Forelimb muscle (tissue), 1 donor: ENCODE measurements at regions not wholly inside any gene's neighbourhood (a gene's known extent, or its start where the extent isn't known, plus 50 kb on each side); places are given as distances from the start of the nearest gene placed in this dataset.
A peak's percentile ranks its signal among the peaks of the same experiment; 100 is the strongest.

Experiments
- DNase-seq: peaks from one replicate; pipeline ENCODE4 v3.0.0-alpha.2; 2013; ENCODE audit warnings: low read depth

DNA sequence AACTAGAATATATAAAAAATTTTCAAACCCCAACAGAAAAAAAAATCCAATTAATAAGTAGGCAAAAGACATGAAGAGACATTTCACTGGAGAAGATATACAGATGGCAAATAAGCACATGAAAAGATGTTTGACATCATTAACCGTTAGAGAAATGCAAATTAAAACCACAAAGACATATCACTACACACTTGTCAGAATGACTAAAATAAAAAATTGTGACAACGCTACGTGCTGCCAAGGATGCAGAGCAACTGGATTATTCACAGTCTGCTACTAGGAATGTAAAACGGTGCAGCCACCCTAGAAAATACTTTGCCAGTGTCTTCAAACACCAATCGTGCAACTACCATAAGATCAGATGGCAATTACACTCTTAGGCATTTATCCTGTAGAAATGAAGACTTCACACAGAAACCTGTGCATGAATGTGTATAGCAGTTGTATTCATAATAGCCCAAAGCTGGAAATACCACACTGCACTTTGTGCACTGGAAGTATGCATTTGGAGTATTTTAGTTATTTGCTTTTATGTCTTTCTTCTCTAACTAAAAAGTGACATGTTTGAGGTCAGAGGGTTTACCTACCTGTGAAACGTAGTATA lies 75.3 kb upstream of the PALMD start:
- no peak for DNase-seq

DNA sequence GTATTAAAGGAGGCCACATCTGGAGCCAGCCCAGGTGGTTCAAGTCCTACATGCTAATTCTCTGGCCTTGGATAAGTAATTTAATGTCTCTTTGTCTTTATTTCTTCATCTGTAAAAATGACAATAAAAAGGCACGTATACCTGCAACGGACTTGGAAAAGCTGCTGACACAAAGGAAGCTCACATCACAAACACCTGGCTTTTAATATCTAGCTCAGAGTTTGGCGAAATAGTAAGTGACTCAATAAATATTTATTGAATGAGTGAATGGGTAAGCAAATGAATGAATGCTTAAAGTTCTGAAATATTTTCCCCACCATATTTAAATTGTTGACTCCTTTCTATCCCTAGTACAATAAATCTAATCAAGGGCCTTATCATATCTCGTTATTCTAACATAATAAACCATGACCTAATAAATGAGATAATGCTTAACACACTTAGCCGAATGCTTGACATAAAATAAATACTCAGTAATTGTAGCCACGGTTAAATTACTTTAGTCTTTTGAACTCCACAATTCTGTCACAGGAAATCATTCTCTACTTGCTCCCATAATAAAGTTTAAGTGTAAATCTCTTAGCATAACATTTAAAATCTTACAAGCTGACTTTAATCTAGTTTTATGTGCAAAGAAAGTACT lies 74.7 kb upstream of the PALMD start:
- no peak for DNase-seq

DNA sequence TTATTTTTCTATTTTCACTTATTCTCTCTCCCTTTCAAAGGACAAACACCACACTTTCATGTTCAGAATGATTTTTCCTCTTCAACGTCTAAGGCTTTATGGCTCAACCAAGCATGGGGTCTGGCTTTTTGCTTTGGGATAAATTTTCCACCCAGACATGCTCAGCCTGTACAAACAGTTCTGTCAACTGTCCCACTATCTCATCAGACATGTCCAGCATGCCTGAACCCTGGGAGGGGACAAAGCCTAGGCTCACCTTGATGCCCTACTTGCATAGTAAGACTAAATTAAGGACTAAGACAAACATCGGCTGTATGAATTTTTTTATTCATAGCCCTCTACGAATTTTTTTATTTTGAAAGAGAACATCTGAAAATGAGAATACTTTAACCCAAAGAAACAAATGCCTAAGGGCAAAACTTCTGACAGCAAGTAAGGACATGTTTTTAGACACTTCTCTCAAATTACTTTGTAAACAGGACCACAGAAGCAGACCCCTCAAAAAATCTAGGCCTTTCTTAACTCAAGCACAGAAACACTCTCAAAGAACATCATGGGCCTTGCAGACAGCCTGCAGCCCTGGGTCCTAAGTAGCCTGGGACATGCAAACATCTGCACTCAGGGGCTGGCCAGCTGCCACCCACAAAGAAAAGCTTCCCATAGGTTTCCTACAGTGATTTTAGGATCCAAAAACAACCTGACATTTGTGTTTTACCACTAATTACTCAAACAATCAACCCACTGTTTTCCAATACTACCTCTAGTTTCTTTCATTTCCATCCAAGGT lies 72.3 kb upstream of the PALMD start:
- no peak for DNase-seq

DNA sequence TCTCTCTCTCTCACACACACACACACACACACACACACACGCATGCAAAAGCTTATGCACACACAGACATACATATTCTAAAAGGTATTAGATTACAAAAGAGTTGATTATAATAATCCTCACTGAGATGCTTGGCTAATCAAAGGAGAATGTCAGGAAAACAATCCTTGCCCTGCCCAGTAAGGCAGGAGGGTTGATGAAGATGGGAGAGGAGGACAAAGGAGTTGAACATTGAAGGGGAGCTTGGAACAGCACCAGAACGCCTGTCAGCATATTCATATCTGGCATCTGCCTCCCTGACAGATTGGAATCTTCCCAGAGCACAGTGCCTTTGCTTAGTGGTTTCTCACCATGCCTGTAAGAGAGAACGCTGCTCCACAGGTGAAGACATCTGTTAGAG lies 68.6 kb upstream of the PALMD start:
- DNase-seq, result no peak

DNA sequence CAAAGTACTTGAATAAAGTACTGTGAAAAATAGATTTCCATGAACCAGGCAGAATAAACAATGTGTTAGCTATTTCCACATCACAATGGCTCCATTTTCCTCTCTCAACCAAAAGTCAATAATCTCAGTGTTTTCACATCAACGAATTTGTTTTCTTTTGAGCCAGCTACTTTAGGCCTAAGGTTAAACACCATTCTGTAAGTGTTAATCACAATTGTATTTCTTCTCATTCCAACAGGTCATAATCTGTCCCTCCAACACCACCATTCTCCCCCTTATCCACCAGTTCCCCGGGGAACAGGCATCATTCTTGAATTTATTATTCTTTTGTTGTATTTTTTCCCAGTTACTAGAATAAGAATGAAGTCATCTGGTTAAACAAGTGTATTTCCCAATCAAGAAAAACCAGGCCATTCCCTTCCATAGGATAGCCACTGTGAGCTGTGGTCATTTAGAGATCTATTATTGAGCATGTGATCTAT lies 66.2 kb upstream of the PALMD start:
- no peak for DNase-seq

DNA sequence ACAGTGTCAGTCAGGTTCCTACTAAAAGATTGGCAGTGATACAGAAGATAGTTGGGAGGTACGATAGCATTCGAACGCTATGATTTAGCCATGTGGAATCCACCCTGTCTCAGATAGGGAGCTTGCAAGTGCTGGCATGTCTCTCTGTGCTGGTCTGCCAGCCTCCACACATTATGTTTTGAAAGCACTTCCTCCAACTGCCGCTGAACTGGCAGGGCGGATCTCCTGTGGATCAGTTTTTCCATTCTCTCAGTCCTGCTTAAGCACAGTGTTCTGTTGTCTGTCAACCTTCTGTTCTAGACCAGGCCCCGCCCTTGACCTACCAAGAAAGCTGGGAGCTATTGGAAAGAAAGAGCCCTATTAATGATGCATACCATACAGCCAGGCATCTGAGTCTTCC lies 65.5 kb upstream of the PALMD start:
- DNase-seq, result no peak

DNA sequence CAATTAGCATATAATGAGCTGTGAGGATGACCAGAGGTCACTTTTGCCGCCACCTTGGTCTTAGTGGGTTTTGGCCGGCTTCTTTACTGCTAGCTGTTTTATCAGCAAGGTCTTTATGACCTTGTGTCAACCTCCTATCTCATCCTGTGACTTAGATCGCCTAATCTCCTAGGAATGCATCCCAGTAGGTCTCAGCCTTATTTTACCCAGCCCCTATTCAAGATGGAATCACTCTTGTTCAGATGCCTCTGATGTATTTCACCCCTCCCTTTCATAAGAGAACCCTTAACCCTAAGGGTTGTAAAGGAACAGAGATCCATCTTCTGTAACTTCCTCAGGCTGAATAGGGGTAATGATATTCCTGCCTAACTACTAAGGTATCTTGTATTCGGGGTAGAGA lies 58.9 kb upstream of the PALMD start:
- DNase-seq, result no peak

DNA sequence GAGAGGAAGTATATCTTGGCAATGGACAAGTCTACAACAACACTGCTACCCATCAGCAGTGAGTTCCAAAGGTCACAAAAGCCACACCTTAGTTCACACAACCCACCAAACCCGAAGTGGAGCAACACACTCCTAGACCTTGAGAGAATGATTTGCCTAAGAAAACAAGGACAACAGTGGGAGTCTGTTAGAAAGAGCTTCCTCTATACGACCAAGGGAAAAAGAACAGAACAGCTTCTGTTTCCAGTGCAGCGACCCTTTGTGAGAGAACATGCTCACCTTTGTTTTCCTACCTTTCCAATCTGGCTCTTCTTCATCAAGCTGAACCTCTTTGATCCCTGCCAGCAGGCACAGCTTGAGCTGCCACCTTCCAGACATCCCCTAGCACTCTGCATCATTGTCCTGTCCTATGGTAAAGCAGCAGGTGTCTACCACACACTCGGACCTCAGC lies 56.7 kb upstream of the PALMD start:
- no peak for DNase-seq

DNA sequence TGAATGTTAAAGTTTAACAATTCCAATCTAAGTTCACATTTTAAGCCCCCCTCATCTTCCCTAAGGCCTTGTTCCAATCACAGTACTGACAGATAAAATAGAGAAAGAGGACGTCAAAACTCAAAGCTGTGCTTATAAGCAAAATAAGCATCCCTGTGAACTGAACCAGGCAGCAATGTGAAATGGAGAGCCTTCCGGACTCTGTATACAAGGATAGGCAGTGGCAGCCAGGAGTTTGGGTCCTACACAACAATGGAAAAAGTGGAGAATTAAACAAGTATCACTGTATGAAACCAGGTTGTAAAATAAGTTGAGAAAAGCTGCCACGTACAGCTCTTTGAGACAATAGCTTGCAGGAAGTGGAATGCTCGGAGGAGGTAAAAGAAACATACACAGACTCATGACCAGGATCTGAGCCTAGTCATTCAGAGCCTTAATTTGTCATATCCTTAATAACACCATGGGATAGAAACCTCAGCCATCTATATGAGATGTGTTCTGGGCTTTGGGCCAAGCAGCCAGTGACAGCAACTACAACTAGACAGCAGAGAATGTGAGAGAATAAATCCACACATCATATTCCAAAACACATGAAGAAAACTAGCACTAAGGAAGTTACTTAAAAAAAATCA lies 55.2 kb upstream of the PALMD start:
- DNase-seq, result peak; percentile 14

DNA sequence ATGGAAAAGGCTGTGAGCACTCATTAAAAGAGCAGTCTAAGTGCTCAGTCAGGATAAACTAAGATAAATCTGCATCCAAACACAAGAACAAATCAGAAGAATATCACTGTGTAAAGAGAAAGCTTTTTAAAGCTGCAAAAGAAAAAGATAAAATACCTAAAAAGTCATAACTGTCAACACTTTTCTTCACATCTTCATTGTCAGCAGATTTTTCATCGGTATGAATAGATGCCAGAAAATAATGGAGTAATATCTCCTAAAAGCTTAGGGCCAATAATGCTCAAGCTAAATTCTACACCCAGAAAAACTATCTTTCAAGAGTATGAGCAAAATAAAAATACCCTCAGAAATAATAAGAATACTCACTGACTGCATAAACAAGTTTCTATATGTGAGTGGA lies 54.0 kb upstream of the PALMD start:
- no peak for DNase-seq

DNA sequence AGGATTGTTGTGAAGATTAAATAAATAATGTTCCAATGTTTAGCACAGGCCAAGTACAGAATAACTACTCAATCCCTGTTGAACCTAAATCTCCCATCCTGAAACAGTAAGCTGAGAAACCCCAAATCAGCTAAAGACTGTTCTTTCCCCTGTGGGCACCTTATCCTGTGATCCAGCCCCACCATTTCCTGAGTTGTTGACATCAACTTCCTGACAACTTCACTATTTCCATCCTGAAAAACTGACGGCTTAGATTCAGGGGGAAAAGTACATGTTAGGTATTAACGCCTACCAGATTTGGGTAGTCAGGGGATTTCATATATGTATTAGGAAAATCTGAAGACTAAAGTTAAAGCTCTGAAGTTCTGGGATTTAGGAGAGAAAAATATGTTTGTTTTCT lies 51.7 kb upstream of the PALMD start:
- no peak for DNase-seq

DNA sequence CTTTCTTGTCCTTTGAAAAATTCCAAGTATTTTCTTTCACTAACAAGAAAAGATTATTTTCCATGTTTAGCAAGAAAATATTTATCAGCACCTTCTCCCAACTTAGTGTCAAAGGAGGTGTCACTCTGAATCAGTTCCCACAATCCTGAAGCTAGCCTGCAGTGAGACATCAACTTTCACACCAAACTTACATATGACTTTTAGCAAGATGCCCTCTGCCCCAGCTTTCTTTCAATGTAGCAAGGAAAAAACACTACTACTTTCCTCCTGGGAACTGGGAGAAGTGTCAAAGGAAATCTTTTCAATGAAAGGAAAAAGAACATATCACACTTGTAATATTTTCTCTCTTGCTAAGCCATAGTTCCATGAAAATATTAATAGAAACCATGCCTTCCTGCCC lies 50.9 kb upstream of the PALMD start:
- no peak for DNase-seq

DNA sequence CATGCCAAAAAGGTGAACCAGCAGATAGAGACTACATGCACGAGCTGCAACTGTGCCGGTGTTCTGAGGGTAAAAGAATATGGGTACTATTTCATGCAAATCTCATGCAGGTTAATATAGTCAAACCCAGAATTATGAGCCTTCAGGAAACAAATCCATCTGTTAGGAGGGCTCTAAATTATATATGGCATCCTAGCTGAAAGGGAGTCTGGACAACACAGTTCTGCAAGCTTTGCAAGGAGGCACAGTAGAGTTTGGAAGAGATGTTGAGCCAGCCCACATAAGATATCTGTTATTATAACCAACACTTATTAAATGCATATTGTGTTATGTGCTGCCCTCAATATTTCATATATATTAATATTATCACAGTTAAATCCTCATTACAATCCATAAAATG lies 50.5 kb upstream of the PALMD start:
- DNase-seq, result no peak
